ENCODE measurements at regions not wholly inside any gene's neighbourhood (a gene's known extent, or its start where the extent isn't known, plus 50 kb on each side); places are given as distances from the start of the nearest gene placed in this dataset.

DNA sequence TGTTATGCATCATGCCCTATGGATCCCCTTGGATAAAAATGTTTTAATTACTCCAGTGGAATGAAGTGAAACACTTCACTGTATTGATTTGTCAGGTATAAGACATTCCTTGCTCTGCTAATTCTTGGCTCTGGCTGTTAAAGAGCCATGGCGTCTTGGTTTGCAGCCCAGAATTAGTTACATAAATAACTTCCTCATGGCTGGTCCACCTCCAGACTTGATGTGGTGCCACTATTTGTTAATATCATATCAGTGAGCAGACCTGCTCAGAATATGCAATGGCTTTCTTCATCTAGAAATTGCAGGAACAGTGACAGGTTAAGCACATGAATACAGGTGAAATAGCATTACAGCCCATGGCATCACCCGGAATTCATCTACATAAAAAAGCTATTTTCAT lies 446.9 kb upstream of the GRIN3A start:
- TF ChIP-seq, protein P1, sequence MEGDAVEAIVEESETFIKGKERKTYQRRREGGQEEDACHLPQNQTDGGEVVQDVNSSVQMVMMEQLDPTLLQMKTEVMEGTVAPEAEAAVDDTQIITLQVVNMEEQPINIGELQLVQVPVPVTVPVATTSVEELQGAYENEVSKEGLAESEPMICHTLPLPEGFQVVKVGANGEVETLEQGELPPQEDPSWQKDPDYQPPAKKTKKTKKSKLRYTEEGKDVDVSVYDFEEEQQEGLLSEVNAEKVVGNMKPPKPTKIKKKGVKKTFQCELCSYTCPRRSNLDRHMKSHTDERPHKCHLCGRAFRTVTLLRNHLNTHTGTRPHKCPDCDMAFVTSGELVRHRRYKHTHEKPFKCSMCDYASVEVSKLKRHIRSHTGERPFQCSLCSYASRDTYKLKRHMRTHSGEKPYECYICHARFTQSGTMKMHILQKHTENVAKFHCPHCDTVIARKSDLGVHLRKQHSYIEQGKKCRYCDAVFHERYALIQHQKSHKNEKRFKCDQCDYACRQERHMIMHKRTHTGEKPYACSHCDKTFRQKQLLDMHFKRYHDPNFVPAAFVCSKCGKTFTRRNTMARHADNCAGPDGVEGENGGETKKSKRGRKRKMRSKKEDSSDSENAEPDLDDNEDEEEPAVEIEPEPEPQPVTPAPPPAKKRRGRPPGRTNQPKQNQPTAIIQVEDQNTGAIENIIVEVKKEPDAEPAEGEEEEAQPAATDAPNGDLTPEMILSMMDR (IDR thresholded peaks at IDR 0.05): no peak
- TF ChIP-seq POLR2A (IDR thresholded peaks at IDR 0.05): no peak

All from uterus (tissue), 2 donors.